ENCODE measurements at regions not wholly inside any gene's neighbourhood (a gene's known extent, or its start where the extent isn't known, plus 50 kb on each side); places are given as distances from the start of the nearest gene placed in this dataset.

DNA sequence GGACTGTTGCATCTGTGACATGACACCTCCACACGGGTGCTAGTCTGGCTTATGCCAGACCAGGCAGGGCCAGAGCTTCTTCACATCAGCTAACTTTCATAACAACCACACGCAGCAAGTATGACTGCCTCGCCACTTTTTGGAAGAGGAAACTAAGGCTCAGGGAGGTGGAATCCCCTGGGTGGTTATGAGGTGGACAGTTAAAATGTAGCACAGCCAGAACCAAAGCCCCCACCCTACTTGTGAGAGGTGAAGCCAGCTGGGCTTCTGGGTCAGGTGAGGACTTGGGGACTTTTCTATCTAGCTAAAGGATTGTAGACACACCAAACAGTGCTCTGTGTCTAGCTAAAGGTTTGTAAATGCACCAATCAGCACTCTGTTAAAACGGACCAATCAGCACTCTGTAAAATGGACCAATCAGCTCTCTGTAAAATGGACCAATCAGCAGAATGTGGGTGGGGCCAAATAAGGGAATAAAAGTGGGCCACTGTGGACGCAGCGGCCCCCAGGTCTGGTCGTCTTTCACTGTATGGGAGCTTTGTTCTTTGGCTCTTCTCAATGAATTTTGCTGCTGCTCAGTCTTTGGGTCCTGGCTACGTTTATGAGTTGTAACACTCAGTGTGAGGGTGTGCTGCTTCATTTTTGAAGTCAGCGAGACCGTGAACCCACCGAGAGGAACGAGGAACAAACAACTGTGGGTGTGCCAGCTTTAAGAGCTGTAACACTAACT is 171.0 kb downstream of the PTPN20 start:
- H3K4me3 ChIP-seq (ENCODE audit: low read depth, low read length): no peak overlapping the region
- TF ChIP-seq, protein P1, sequence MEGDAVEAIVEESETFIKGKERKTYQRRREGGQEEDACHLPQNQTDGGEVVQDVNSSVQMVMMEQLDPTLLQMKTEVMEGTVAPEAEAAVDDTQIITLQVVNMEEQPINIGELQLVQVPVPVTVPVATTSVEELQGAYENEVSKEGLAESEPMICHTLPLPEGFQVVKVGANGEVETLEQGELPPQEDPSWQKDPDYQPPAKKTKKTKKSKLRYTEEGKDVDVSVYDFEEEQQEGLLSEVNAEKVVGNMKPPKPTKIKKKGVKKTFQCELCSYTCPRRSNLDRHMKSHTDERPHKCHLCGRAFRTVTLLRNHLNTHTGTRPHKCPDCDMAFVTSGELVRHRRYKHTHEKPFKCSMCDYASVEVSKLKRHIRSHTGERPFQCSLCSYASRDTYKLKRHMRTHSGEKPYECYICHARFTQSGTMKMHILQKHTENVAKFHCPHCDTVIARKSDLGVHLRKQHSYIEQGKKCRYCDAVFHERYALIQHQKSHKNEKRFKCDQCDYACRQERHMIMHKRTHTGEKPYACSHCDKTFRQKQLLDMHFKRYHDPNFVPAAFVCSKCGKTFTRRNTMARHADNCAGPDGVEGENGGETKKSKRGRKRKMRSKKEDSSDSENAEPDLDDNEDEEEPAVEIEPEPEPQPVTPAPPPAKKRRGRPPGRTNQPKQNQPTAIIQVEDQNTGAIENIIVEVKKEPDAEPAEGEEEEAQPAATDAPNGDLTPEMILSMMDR (IDR thresholded peaks at IDR 0.05; ENCODE audit: insufficient read depth, low read depth, low read length): no peak
- no peak for DNase-seq (ENCODE audit: low read depth)

DNA sequence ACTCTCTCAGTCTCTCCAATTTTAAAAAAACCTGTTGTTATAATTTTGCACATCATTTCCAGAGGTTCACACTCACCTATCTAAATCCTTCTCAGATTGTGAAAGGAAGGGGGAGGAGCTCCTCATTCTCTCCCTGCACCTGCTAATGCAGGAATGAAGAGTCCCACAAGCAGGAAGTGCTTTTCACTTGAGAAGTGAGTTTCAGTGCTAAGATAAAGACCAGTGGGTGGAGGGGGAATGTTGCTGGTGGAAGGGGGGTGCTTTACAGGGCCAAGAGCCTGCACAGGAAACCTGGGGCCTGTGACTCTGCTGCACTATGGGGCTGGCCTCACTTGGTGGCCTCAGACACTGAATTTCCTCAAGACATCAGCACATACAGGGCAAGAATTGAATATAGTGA is 176.4 kb downstream of the PTPN20 start:
- TF ChIP-seq, protein P1 (IDR thresholded peaks at IDR 0.05; ENCODE audit: insufficient read depth, low read depth, low read length): no peak
- no peak overlapping the region for H3K4me3 ChIP-seq (ENCODE audit: low read depth, low read length)
- no peak for DNase-seq (ENCODE audit: low read depth)

DNA sequence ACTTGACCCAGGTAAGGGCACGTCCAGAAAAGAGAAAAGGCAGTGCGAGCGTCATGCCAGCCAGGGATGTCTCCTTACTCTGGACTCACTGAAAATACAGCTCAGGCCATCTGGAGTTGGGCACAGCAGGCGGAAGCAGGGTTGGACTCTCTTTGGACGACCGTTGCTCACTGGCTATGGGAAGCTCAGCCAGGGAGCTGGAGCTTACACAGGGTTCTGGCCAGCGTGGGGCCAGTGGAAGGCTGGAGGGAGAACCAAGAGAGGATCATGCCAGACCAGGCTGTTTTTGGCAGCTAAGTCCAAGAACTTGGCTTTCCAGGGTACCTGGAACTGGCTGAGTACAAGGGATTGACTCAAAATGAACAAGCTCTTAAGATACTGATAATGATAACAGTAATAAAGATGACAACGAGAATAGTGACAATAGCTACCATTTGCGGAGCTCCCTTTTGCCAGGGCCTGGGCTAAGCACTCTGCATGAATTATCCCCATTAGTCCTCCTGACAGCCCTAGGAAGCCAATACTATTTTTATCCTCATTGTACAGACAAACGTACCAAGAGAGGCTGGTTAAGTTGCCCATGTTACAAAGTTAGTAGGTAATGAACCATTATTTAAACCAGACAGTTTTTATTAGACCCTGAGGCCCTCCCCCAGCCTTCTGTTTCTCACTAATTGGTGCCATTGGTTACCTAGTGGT is 177.6 kb downstream of the PTPN20 start:
- H3K4me3 ChIP-seq (ENCODE audit: low read depth, low read length): no peak overlapping the region
- TF ChIP-seq, protein P1 (IDR thresholded peaks at IDR 0.05; ENCODE audit: insufficient read depth, low read depth, low read length): no peak

DNA sequence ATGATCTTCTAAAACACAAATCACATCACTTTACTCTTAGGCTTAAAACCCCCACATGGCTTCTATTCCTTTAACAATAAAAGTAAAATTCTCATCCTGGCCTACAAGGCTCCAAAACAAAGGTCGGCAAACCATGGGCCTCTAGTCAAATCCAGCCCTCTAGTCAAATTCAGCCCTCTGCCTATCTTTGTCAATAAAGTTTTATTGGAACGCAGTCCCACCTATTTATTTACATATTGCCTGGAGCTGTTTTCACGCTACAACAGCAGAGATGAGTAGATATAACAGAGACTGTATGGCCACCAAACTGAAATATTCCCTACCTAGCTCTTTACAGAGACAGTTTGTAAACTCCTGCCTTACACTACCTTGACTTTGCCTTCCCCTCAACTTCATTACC is 178.8 kb downstream of the PTPN20 start:
- H3K4me3 ChIP-seq (ENCODE audit: low read depth, low read length): no peak overlapping the region
- no peak for DNase-seq (ENCODE audit: low read depth)
- TF ChIP-seq, protein P1 (IDR thresholded peaks at IDR 0.05; ENCODE audit: insufficient read depth, low read depth, low read length): no peak

More for the DNA sequence above, 177.6 kb downstream of the PTPN20 start:
- DNase-seq (ENCODE audit: low read depth): no peak

DNA sequence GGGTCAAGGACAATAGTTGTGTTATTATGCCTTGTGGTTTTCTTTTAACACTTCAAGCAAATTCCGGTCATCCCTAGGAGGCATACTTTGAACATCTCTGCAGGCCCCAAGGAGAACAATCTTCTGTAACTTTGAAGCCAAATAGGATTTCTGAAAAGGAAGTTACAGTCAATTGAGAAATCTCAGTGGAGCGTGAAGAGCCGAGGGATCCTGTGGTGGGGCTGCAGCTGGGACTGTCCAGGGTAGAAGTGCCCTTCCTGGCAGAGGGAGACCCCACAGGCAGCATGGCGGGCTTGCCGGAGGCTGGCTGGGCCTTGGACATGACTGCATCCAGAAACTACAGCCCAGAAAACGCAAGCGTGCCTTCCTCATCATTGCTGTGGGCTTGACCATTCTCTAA is 179.7 kb downstream of the PTPN20 start:
- H3K4me3 ChIP-seq (ENCODE audit: low read depth, low read length): no peak overlapping the region
- TF ChIP-seq, protein P1 (IDR thresholded peaks at IDR 0.05; ENCODE audit: insufficient read depth, low read depth, low read length): no peak
- no peak for DNase-seq (ENCODE audit: low read depth)

DNA sequence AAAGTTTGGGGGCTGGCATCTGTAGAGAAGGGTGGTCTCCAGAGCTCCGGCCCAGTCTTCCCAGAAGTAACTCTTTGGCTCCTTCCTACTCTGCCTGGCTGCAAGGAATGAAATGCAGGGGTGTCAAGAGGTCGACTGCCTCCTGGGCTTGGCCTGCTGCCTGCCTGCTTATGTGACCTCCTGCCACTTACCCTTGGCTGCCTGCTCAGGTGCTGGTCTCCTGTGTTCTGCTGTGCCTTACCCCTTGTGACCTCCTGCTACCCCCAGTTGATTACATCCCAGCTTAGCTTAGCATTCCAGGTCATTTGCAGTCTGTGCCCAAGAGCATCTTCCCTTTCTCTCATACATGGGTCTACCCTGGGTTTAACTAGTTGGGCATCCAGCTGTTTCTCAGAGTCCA is 180.2 kb downstream of the PTPN20 start:
- DNase-seq (ENCODE audit: low read depth): no peak
- no peak overlapping the region for H3K4me3 ChIP-seq (ENCODE audit: low read depth, low read length)
- TF ChIP-seq, protein P1 (IDR thresholded peaks at IDR 0.05; ENCODE audit: insufficient read depth, low read depth, low read length): no peak

Data from fibroblast of villous mesenchyme (primary cell).